ENCODE measurements at regions not wholly inside any gene's neighbourhood (a gene's known extent, or its start where the extent isn't known, plus 50 kb on each side); places are given as distances from the start of the nearest gene placed in this dataset.

GRCh38 chr2:107263628-107264027 lies 377.7 kb upstream of the ST6GAL2 start:
- no peak for TF ChIP-seq POLR2A (IDR thresholded peaks at IDR 0.05)
- no peak for TF ChIP-seq CTCF (IDR thresholded peaks at IDR 0.05)
